SH-SY5Y (cell line): ENCODE measurements at regions not wholly inside any gene's neighbourhood (a gene's known extent, or its start where the extent isn't known, plus 50 kb on each side); places are given as distances from the start of the nearest gene placed in this dataset.

ENCODE experiments used
- GATA2 ChIP-seq: IDR thresholded peaks from 2 replicates; pipeline ENCODE4 v1.6.1; 2011; ENCODE audit warnings: mild to moderate bottlenecking, low read depth, low read length
- GATA3 ChIP-seq: IDR thresholded peaks from 2 replicates; pipeline ENCODE4 v1.6.1; 2011; ENCODE audit warnings: low read depth, mild to moderate bottlenecking, low read length, moderate library complexity

DNA sequence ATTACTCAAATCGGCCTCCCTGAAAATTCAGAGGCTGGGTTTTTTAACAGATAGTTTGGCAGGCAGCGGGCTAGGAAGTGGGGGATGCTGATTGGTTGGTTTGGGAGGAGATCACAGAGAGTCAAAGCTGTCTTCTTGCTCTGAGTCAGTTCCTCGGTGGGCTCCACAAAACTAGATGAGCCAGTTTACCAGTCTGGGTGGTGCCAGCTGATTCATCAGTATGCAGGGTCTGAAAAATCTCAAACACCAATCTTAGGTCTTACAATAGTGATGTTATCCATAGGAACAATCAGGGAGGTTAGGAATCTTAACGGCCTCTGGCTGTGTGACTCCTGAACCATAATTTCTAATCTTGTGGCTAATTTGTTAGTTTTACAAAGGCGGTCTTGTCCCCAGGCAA lies 190.7 kb downstream of the C6orf118 start:
- TF ChIP-seq GATA2 (no peak), GATA3 (no peak)
